ENCODE measurements at regions not wholly inside any gene's neighbourhood (a gene's known extent, or its start where the extent isn't known, plus 50 kb on each side); places are given as distances from the start of the nearest gene placed in this dataset.
"Not testable (repeated sequence)": the region's sequence is repeated elsewhere in the genome, so short reads cannot be mapped to it uniquely, and the experiment has no call there.

GRCh38 chr9:90204128-90204831, 438.3 kb downstream of the DIRAS2 start:
- Histone ChIP-seq H3K27ac (ENCODE audit: low read depth in 2 of 2, low read length in 1 of 2) (no peak overlapping the region), H3K4me3 (ENCODE audit: low read depth in 2 of 2, low read length in 1 of 2) (no peak overlapping the region), H2AFZ (ENCODE audit: low read depth) (no peak overlapping the region), H4K20me1 (ENCODE audit: insufficient read depth) (no peaks in the 10 kb centered on the region), H3K4me1 (ENCODE audit: control insufficient read depth in 1 of 2, insufficient read depth in 2 of 2, low read depth in 1 of 2, low read length in 1 of 2) (no peaks in the 10 kb centered on the region), H3K9me3 (no peaks in the 10 kb centered on the region), H3K36me3 (replicated peaks in 1 of 2; ENCODE audit: control insufficient read depth in 1 of 2, insufficient read depth in 2 of 2, low read length in 1 of 2) (no peaks in the 10 kb centered on the region), H3F3A (replicated peaks; ENCODE audit: insufficient read depth) (no peaks in the 10 kb centered on the region), H3K79me2 (ENCODE audit: insufficient read depth) (no peaks in the 10 kb centered on the region), H3K4me2 (no peak overlapping the region), H3K9ac (no peak overlapping the region), H3K27me3 (ENCODE audit: insufficient read depth) (no peaks in the 10 kb centered on the region), H3K9me2 (no peaks in the 10 kb centered on the region)
- CTCF ChIA-PET: interaction anchor here (1.5 kb wide), 2 partner anchors 62 to 606 kb away, joined by 3 read pairs; no protein-coding TSS in a partner anchor
- DNase-seq: no peak
- WGBS (ENCODE audit: low lambda C conversion rate): 24% methylated on average over 7 of the region's 7 CpGs
- POLR2A ChIA-PET: no interaction called here
- TF ChIP-seq TCF12 (IDR thresholded peaks at IDR 0.05) (no peak), REST (IDR thresholded peaks at IDR 0.05; ENCODE audit: low read depth, low read length) (no peak), USF1 (IDR thresholded peaks at IDR 0.05; ENCODE audit: borderline replicate concordance, low read depth) (no peak), NRF1 (IDR thresholded peaks at IDR 0.05; ENCODE audit: low read depth, low read length) (no peak)

GRCh38 chr9:90213045-90213444, 429.6 kb downstream of the DIRAS2 start:
- H3K27me3 ChIP-seq (ENCODE audit: insufficient read depth); H3K4me1 ChIP-seq (ENCODE audit: control insufficient read depth in 1 of 2, insufficient read depth in 2 of 2, low read depth in 1 of 2, low read length in 1 of 2); H3K9me3 ChIP-seq; POLR2A ChIA-PET; DNase-seq; H3F3A ChIP-seq (replicated peaks; ENCODE audit: insufficient read depth); H3K79me2 ChIP-seq (ENCODE audit: insufficient read depth); H3K4me3 ChIP-seq (ENCODE audit: low read depth in 2 of 2, low read length in 1 of 2); H3K9me2 ChIP-seq; H2AFZ ChIP-seq (ENCODE audit: low read depth); H3K9ac ChIP-seq; H3K36me3 ChIP-seq (replicated peaks in 1 of 2; ENCODE audit: control insufficient read depth in 1 of 2, insufficient read depth in 2 of 2, low read length in 1 of 2); H3K4me2 ChIP-seq; H4K20me1 ChIP-seq (ENCODE audit: insufficient read depth); H3K27ac ChIP-seq (ENCODE audit: low read depth in 2 of 2, low read length in 1 of 2): not testable (repeated sequence)
- CTCF ChIA-PET: interaction anchor here (0.9 kb wide), 1 partner anchor 71 kb away, joined by 3 read pairs; no protein-coding TSS in a partner anchor
- WGBS (ENCODE audit: low lambda C conversion rate): 19% methylated on average over 3 of the region's 9 CpGs

- Histone ChIP-seq H3K9me3 (no peaks in the 10 kb centered on the region), H3K9me2 (no peaks in the 10 kb centered on the region), H3K36me3 (replicated peaks in 1 of 2; ENCODE audit: control insufficient read depth in 1 of 2, insufficient read depth in 2 of 2, low read length in 1 of 2) (no peaks in the 10 kb centered on the region), H3K27ac (ENCODE audit: low read depth in 2 of 2, low read length in 1 of 2) (no peak overlapping the region), H2AFZ (ENCODE audit: low read depth) (no peak overlapping the region), H3K4me3 (ENCODE audit: low read depth in 2 of 2, low read length in 1 of 2) (no peak overlapping the region), H3K9ac (no peak overlapping the region), H3F3A (replicated peaks; ENCODE audit: insufficient read depth) (no peaks in the 10 kb centered on the region), H3K27me3 (ENCODE audit: insufficient read depth) (no peaks in the 10 kb centered on the region), H4K20me1 (ENCODE audit: insufficient read depth) (no peaks in the 10 kb centered on the region), H3K79me2 (ENCODE audit: insufficient read depth) (no peaks in the 10 kb centered on the region), H3K4me2 (no peak overlapping the region), H3K4me1 (ENCODE audit: control insufficient read depth in 1 of 2, insufficient read depth in 2 of 2, low read depth in 1 of 2, low read length in 1 of 2) (no peaks in the 10 kb centered on the region)
- no peak for TF ChIP-seq JUND (IDR thresholded peaks at IDR 0.05)
- TF ChIP-seq YY1 (IDR thresholded peaks at IDR 0.05; ENCODE audit: low read depth): no peak
- TF ChIP-seq SMC3 (IDR thresholded peaks at IDR 0.05; ENCODE audit: low read depth, low read length): no peak
- ChIA-PET POLR2A (no interaction called here), CTCF (interaction anchor here (1.0 kb wide), 1 partner anchor 210 kb away, joined by 3 read pairs; no protein-coding TSS in a partner anchor)
- no peak for DNase-seq
- 70% methylated on average over 25 of the region's 27 CpGs for WGBS (ENCODE audit: low lambda C conversion rate)
Observed at GRCh38 chr9:90219548-90220118, 423.0 kb downstream of the DIRAS2 start.

- H3K4me1 ChIP-seq (ENCODE audit: control insufficient read depth in 1 of 2, insufficient read depth in 2 of 2, low read depth in 1 of 2, low read length in 1 of 2); H3K79me2 ChIP-seq (ENCODE audit: insufficient read depth); DNase-seq; H3K9me3 ChIP-seq; H3K9ac ChIP-seq; H3K27ac ChIP-seq (ENCODE audit: low read depth in 2 of 2, low read length in 1 of 2); H3K36me3 ChIP-seq (replicated peaks in 1 of 2; ENCODE audit: control insufficient read depth in 1 of 2, insufficient read depth in 2 of 2, low read length in 1 of 2); H3K9me2 ChIP-seq; POLR2A ChIA-PET; H3F3A ChIP-seq (replicated peaks; ENCODE audit: insufficient read depth); H3K4me2 ChIP-seq; CTCF ChIA-PET; H4K20me1 ChIP-seq (ENCODE audit: insufficient read depth); H2AFZ ChIP-seq (ENCODE audit: low read depth); H3K27me3 ChIP-seq (ENCODE audit: insufficient read depth); H3K4me3 ChIP-seq (ENCODE audit: low read depth in 2 of 2, low read length in 1 of 2): not testable (repeated sequence)
- WGBS (ENCODE audit: low lambda C conversion rate): 84% methylated on average over 16 of the region's 18 CpGs
Observed at GRCh38 chr9:90221899-90222298, 420.7 kb downstream of the DIRAS2 start.

Data from SK-N-SH (cell line).